ENCODE measurements at regions not wholly inside any gene's neighbourhood (a gene's known extent, or its start where the extent isn't known, plus 50 kb on each side); places are given as distances from the start of the nearest gene placed in this dataset.

- Histone ChIP-seq H3K79me2 (ENCODE audit: control insufficient read depth, insufficient read depth, low read length, unreplicated experiment) (no peaks in the 10 kb centered on the region), H2AFZ (ENCODE audit: low read length, unreplicated experiment) (no peak overlapping the region), H3K27ac (ENCODE audit: low read depth, low read length) (no peak overlapping the region), H3K4me1 (ENCODE audit: control insufficient read depth, insufficient read depth, low read length, unreplicated experiment) (no peaks in the 10 kb centered on the region), H3K36me3 (ENCODE audit: insufficient read depth, low read length) (no peaks in the 10 kb centered on the region), H3K4me3 (ENCODE audit: low read depth, low read length) (no peak overlapping the region), H3K27me3 (ENCODE audit: insufficient read depth, low read length) (no peaks in the 10 kb centered on the region)
Observed at GRCh38 chrX:1084689-1085088, 127.8 kb downstream of the CRLF2 start.

DNA sequence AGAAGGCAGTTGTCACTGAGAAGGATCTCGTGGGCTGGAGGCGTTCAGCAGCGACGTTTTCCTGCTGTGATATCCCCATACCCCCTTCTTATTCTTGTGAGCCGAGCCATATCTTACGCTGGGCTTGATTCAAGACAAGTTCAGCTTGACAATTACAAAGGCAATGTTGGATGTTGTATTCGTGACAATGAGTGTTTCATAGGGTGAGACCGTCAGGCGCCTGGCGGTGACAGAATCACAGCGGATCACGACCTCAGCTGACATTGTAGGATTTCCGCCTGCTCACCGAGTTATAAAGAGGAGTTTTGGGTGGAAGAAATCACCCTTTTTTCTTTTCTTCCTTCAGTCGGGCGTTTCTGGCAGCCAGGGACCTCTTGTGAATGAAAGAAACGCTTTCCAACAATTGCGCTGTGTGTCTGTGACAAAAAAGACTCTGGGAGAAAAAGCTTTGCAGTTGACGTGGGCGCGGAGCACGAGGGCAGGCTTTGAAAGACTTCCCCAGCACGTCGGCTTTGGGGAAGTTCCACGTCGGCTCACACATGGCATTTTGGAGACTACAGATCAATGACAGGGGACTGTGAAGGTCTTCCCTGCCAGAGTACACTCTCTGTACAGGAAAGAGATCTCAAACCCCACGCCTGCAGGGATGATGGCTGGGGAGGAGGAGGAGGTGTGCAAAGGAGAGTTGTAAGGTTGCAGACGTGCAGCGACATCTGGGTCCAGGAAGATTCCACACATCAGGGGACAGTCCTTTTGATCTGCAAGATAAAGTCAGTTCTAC is 135.4 kb downstream of the CRLF2 start:
- Histone ChIP-seq H2AFZ (ENCODE audit: low read length, unreplicated experiment) (peak overlapping the region; percentile 60), H3K4me3 (ENCODE audit: low read depth, low read length) (no peak overlapping the region), H3K79me2 (ENCODE audit: control insufficient read depth, insufficient read depth, low read length, unreplicated experiment) (no peaks in the 10 kb centered on the region), H3K36me3 (ENCODE audit: insufficient read depth, low read length) (no peaks in the 10 kb centered on the region), H3K27me3 (ENCODE audit: insufficient read depth, low read length) (peaks cover 10% of the 10 kb centered on the region; the same call in 1 of the 2 replicates), H3K4me1 (ENCODE audit: control insufficient read depth, insufficient read depth, low read length, unreplicated experiment) (no peaks in the 10 kb centered on the region), H3K27ac (ENCODE audit: low read depth, low read length) (no peak overlapping the region)

- Histone ChIP-seq H3K27me3 (ENCODE audit: insufficient read depth, low read length) (peaks cover 10% of the 10 kb centered on the region; the same call in 1 of the 2 replicates), H3K79me2 (ENCODE audit: control insufficient read depth, insufficient read depth, low read length, unreplicated experiment) (no peaks in the 10 kb centered on the region), H3K36me3 (ENCODE audit: insufficient read depth, low read length) (no peaks in the 10 kb centered on the region), H3K27ac (ENCODE audit: low read depth, low read length) (no peak overlapping the region), H2AFZ (ENCODE audit: low read length, unreplicated experiment) (no peak overlapping the region), H3K4me1 (ENCODE audit: control insufficient read depth, insufficient read depth, low read length, unreplicated experiment) (no peaks in the 10 kb centered on the region), H3K4me3 (ENCODE audit: low read depth, low read length) (no peak overlapping the region)
Observed at GRCh38 chrX:1075741-1076140, 136.7 kb downstream of the CRLF2 start.

GRCh38 chrX:1075156-1075555 is 137.3 kb downstream of the CRLF2 start:
- H3K27me3 ChIP-seq (ENCODE audit: insufficient read depth, low read length), result peaks cover 10% of the 10 kb centered on the region; the same call in 1 of the 2 replicates
- H3K27ac ChIP-seq (ENCODE audit: low read depth, low read length), result no peak overlapping the region
- H3K79me2 ChIP-seq (ENCODE audit: control insufficient read depth, insufficient read depth, low read length, unreplicated experiment), result no peaks in the 10 kb centered on the region
- no peaks in the 10 kb centered on the region for H3K4me1 ChIP-seq (ENCODE audit: control insufficient read depth, insufficient read depth, low read length, unreplicated experiment)
- no peak overlapping the region for H2AFZ ChIP-seq (ENCODE audit: low read length, unreplicated experiment)
- no peaks in the 10 kb centered on the region for H3K36me3 ChIP-seq (ENCODE audit: insufficient read depth, low read length)
- no peak overlapping the region for H3K4me3 ChIP-seq (ENCODE audit: low read depth, low read length)

DNA sequence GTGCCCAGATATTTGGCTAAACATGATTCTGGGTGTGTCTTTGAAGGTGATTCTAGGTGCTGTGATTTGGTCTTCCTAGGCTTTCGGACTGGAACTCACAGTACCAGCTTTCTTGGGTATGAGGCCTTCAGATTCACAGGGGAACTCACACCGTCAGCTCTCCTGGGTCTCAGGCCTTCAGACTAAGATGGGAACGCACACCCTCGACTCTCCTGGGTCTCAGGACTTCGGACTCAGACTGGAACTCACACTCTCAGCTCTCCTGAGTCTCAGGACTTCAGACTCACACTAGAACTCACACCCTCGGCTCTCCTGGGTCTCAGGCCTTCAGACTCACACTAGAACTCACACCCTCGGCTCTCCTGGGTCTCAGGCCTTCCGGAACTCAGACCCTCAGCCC is 137.7 kb downstream of the CRLF2 start:
- Histone ChIP-seq H3K4me3 (ENCODE audit: low read depth, low read length) (no peak overlapping the region), H3K79me2 (ENCODE audit: control insufficient read depth, insufficient read depth, low read length, unreplicated experiment) (no peaks in the 10 kb centered on the region), H3K36me3 (ENCODE audit: insufficient read depth, low read length) (no peaks in the 10 kb centered on the region), H2AFZ (ENCODE audit: low read length, unreplicated experiment) (no peak overlapping the region), H3K27me3 (ENCODE audit: insufficient read depth, low read length) (peaks cover 10% of the 10 kb centered on the region; the same call in 1 of the 2 replicates), H3K4me1 (ENCODE audit: control insufficient read depth, insufficient read depth, low read length, unreplicated experiment) (no peaks in the 10 kb centered on the region), H3K27ac (ENCODE audit: low read depth, low read length) (no peak overlapping the region)

DNA sequence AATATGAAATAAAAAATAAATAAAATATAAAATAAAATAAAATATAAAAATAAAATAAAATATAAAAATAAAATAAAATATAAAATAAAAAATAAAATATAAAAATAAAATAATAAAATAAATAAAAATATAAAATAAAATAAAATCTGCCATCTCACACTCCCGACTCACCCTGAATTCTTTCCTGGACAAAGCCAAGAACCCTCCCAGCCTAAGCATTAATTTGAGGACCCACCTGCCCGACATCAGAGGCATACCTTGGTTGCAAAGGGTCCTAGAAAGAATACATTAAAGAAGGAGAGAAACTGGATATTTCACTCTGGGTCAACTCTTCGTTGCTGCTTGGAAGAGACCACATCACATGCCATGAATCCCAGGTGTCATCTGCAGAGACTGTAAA is 138.3 kb downstream of the CRLF2 start:
- H3K79me2 ChIP-seq (ENCODE audit: control insufficient read depth, insufficient read depth, low read length, unreplicated experiment), result no peaks in the 10 kb centered on the region
- H3K4me3 ChIP-seq (ENCODE audit: low read depth, low read length), result no peak overlapping the region
- no peaks in the 10 kb centered on the region for H3K4me1 ChIP-seq (ENCODE audit: control insufficient read depth, insufficient read depth, low read length, unreplicated experiment)
- H3K27me3 ChIP-seq (ENCODE audit: insufficient read depth, low read length), result peaks cover 10% of the 10 kb centered on the region; the same call in 1 of the 2 replicates
- H3K27ac ChIP-seq (ENCODE audit: low read depth, low read length), result no peak overlapping the region
- H2AFZ ChIP-seq (ENCODE audit: low read length, unreplicated experiment), result no peak overlapping the region
- no peaks in the 10 kb centered on the region for H3K36me3 ChIP-seq (ENCODE audit: insufficient read depth, low read length)

GRCh38 chrX:1072637-1073377 is 139.6 kb downstream of the CRLF2 start:
- Histone ChIP-seq H3K36me3 (ENCODE audit: insufficient read depth, low read length) (no peaks in the 10 kb centered on the region), H3K79me2 (ENCODE audit: control insufficient read depth, insufficient read depth, low read length, unreplicated experiment) (no peaks in the 10 kb centered on the region), H2AFZ (ENCODE audit: low read length, unreplicated experiment) (no peak overlapping the region), H3K4me3 (ENCODE audit: low read depth, low read length) (no peak overlapping the region), H3K27ac (ENCODE audit: low read depth, low read length) (no peak overlapping the region), H3K4me1 (ENCODE audit: control insufficient read depth, insufficient read depth, low read length, unreplicated experiment) (no peaks in the 10 kb centered on the region), H3K27me3 (ENCODE audit: insufficient read depth, low read length) (peaks cover 10% of the 10 kb centered on the region; the same call in 1 of the 2 replicates)

- no peaks in the 10 kb centered on the region for H3K36me3 ChIP-seq (ENCODE audit: insufficient read depth, low read length)
- no peaks in the 10 kb centered on the region for H3K4me1 ChIP-seq (ENCODE audit: control insufficient read depth, insufficient read depth, low read length, unreplicated experiment)
- H3K4me3 ChIP-seq (ENCODE audit: low read depth, low read length), result no peak overlapping the region
- H3K27me3 ChIP-seq (ENCODE audit: insufficient read depth, low read length), result no peaks in the 10 kb centered on the region
- no peak overlapping the region for H2AFZ ChIP-seq (ENCODE audit: low read length, unreplicated experiment)
- no peaks in the 10 kb centered on the region for H3K79me2 ChIP-seq (ENCODE audit: control insufficient read depth, insufficient read depth, low read length, unreplicated experiment)
- no peak overlapping the region for H3K27ac ChIP-seq (ENCODE audit: low read depth, low read length)
Observed at GRCh38 chrX:1071351-1071750, 141.1 kb downstream of the CRLF2 start.

GRCh38 chrX:1062351-1062750 is 150.1 kb downstream of the CRLF2 start:
- no peak overlapping the region for H2AFZ ChIP-seq (ENCODE audit: low read length, unreplicated experiment)
- H3K4me1 ChIP-seq (ENCODE audit: control insufficient read depth, insufficient read depth, low read length, unreplicated experiment), result no peaks in the 10 kb centered on the region

DNA sequence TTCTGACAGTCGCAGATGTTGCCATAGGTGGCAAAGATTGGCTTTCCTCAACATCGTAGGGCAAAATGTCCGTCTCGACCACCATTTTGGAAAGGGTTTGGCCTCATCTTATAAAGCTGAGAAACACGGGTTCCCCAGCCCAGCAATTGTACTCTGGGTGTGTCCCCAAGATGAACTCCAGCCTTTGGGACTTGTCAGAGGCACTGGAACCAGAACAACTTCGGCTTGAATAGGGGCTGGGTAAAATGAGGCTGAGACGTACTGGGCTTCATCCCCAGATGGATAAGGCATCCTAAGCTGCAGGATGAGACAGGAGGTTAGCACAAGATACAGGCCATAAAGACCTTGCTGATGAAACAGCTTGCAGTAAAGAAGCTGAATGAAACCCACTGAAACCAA is 151.9 kb downstream of the CRLF2 start:
- Histone ChIP-seq H2AFZ (ENCODE audit: low read length, unreplicated experiment) (no peak overlapping the region), H3K79me2 (ENCODE audit: control insufficient read depth, insufficient read depth, low read length, unreplicated experiment) (no peaks in the 10 kb centered on the region), H3K4me1 (ENCODE audit: control insufficient read depth, insufficient read depth, low read length, unreplicated experiment) (no peaks in the 10 kb centered on the region), H3K4me3 (ENCODE audit: low read depth, low read length) (no peak overlapping the region), H3K27me3 (ENCODE audit: insufficient read depth, low read length) (no peaks in the 10 kb centered on the region), H3K36me3 (ENCODE audit: insufficient read depth, low read length) (no peaks in the 10 kb centered on the region), H3K27ac (ENCODE audit: low read depth, low read length) (no peak overlapping the region)

More at GRCh38 chrX:1062351-1062750, 150.1 kb downstream of the CRLF2 start:
- Histone ChIP-seq H3K27me3 (ENCODE audit: insufficient read depth, low read length) (no peaks in the 10 kb centered on the region), H3K4me3 (ENCODE audit: low read depth, low read length) (no peak overlapping the region), H3K36me3 (ENCODE audit: insufficient read depth, low read length) (no peaks in the 10 kb centered on the region), H3K27ac (ENCODE audit: low read depth, low read length) (no peak overlapping the region), H3K79me2 (ENCODE audit: control insufficient read depth, insufficient read depth, low read length, unreplicated experiment) (no peaks in the 10 kb centered on the region)

All from ACC112 (cell line).